Progenitor cell of endocrine pancreas (in vitro differentiated cells): ENCODE measurements at regions not wholly inside any gene's neighbourhood (a gene's known extent, or its start where the extent isn't known, plus 50 kb on each side); places are given as distances from the start of the nearest gene placed in this dataset.

Source experiments
- DNase-seq: peaks from one replicate; pipeline ENCODE4 v3.0.0; 2021; ENCODE audit warnings: low spot score; ENCODE audit not compliant: unreplicated experiment
- H3K27ac Mint-ChIP-seq: 2 replicates; pipeline ENCODE4 v1.8.0; 2021; ENCODE audit warnings: mild to moderate bottlenecking, moderate library complexity, mixed read lengths
- H3K27me3 Mint-ChIP-seq: 2 replicates; pipeline ENCODE4 v1.8.0; 2021; ENCODE audit warnings: mixed read lengths
- H3K36me3 Mint-ChIP-seq: 2 replicates; pipeline ENCODE4 v1.8.0; 2022; ENCODE audit warnings: mixed read lengths; ENCODE audit not compliant: insufficient read depth
- H3K4me1 Mint-ChIP-seq: 2 replicates; pipeline ENCODE4 v1.8.0; 2021; ENCODE audit warnings: low read depth, mixed read lengths
- H3K4me3 Mint-ChIP-seq: 2 replicates; pipeline ENCODE4 v1.8.0; 2021; ENCODE audit warnings: low read depth, mild to moderate bottlenecking, moderate library complexity, mixed read lengths
- H3K9me3 Mint-ChIP-seq: 2 replicates; pipeline ENCODE4 v1.8.0; 2021; ENCODE audit warnings: low read depth, mixed read lengths
- TF ChIP-seq, protein P1 (sequence below): fragments of 200-600 bp; sonication (generic); IDR thresholded peaks from one replicate; pipeline ENCODE4 v1.5.0; 2021; ENCODE audit warnings: antibody characterized with exemption, mild to moderate bottlenecking; ENCODE audit not compliant: unreplicated experiment

DNA sequence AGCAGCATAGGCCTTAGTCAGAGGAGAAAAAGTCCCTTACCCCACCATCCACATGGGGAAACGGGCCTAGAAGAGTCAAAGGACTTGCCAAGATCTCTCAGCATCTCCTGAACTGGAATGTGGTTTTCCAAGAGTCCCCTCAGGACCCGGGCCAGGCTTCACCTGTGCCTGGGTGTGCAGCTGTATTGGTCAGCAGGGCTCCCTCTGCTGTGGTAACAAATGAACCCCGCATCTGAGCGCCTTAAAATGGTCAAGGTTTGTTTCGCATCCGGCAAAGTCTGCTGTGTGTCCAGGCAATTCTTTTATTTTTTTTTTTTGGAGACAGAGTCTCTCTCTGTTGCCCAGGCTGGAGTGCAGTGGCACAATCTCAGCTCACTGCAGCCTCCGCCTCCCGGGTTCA lies 168.0 kb upstream of the IER5L start:
- Mint-ChIP-seq H3K27me3 (no peaks in the 10 kb centered on the region), H3K36me3 (no peaks in the 10 kb centered on the region), H3K9me3 (no peaks in the 10 kb centered on the region), H3K4me1 (peaks cover 5% of the 10 kb centered on the region), H3K27ac (no peak overlapping the region), H3K4me3 (no peak overlapping the region)
- no peak for DNase-seq
- TF ChIP-seq, protein P1, sequence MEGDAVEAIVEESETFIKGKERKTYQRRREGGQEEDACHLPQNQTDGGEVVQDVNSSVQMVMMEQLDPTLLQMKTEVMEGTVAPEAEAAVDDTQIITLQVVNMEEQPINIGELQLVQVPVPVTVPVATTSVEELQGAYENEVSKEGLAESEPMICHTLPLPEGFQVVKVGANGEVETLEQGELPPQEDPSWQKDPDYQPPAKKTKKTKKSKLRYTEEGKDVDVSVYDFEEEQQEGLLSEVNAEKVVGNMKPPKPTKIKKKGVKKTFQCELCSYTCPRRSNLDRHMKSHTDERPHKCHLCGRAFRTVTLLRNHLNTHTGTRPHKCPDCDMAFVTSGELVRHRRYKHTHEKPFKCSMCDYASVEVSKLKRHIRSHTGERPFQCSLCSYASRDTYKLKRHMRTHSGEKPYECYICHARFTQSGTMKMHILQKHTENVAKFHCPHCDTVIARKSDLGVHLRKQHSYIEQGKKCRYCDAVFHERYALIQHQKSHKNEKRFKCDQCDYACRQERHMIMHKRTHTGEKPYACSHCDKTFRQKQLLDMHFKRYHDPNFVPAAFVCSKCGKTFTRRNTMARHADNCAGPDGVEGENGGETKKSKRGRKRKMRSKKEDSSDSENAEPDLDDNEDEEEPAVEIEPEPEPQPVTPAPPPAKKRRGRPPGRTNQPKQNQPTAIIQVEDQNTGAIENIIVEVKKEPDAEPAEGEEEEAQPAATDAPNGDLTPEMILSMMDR, result no peak

DNA sequence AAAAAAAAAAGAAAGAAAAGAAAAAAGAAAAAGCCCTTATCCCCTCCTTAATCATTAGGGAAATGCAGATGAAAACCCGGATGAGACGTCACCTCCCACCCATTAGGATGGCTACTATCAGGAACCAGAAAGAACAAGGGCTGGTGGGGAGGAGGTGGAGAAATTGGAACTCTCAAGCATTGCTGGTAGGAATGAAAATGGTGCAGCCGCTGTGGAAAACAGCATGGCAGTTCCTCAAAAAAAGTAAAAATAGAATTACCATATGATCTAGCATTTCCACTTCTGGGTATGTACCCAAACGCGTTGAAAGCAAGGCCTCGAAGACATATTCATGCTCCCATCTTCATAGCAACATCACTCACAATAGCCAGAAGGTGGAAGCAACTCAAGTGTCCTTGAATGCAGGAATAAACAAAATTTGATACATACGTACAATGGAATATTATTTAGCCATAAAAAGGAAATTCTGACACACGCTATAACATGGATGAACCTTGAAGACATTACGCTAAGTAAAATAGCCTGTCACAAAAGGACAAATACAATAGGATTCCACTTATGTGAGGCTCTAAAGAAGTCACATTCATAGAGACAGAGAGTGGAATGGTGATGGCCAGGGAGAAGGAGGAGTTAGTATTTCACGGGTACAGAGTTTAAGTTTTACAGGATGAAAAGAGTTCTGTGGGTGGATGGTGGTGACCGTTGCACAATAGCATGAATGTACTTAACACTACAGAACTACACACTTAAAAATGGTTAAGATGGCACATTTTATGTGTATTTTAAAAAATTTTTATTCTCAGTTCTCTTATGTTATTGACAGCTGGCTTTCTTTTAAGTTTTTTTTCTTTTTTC lies 166.8 kb upstream of the IER5L start:
- H3K27ac Mint-ChIP-seq, result no peak overlapping the region
- no peaks in the 10 kb centered on the region for H3K36me3 Mint-ChIP-seq
- no peaks in the 10 kb centered on the region for H3K27me3 Mint-ChIP-seq
- no peak for DNase-seq
- H3K4me1 Mint-ChIP-seq, result peaks cover 5% of the 10 kb centered on the region
- TF ChIP-seq, protein P1, result no peak
- no peak overlapping the region for H3K4me3 Mint-ChIP-seq
- H3K9me3 Mint-ChIP-seq, result no peaks in the 10 kb centered on the region

DNA sequence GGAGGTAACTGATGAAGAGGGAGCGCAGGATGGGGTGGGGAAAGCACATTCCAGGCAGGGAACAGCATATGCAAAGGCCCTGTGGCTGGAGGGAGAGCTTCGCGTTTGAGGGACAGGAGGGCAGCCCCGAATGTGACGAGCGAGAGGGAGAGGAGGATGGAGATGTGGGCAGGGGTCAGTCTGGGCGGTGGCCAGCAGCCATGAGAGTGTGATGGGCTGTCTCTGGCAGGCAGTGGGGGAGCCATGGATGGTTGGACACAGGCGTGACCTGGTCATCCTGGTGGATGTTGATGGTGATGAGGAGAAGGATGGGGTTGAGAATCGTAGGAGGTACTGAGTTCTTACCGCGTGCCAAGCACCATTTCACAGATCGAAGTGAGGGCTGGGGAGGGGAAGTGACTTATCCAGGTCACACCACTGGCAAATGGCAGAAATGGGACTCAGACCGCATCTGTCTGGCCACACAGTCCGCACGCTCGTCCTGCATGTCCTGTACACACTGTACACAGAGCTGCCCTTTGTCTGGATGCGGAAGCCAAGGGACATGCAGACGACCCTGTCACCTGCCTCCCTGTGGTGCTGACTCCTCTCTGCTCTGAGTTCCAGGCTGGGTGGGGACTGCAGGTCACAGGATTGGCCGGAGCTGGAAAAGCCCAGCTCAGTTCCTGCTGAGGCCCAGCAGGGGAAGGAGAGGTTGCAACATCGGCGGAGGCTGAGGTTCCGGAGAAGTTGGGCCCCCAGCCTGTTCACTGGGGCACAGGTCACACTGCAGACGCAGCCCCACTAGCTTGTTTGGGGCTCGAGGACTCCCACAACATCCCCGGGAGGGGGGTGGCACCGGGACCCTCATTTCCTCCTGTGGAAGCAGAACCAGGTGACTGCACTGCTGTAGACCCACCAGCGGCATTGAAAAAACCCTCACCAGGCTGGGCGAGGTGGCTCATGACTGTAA lies 165.6 kb upstream of the IER5L start:
- Mint-ChIP-seq H3K27ac (no peak overlapping the region), H3K9me3 (no peaks in the 10 kb centered on the region), H3K4me3 (no peak overlapping the region), H3K36me3 (no peaks in the 10 kb centered on the region), H3K4me1 (peaks cover 3% of the 10 kb centered on the region), H3K27me3 (no peaks in the 10 kb centered on the region)
- DNase-seq, result no peak
- TF ChIP-seq, protein P1, result no peak

DNA sequence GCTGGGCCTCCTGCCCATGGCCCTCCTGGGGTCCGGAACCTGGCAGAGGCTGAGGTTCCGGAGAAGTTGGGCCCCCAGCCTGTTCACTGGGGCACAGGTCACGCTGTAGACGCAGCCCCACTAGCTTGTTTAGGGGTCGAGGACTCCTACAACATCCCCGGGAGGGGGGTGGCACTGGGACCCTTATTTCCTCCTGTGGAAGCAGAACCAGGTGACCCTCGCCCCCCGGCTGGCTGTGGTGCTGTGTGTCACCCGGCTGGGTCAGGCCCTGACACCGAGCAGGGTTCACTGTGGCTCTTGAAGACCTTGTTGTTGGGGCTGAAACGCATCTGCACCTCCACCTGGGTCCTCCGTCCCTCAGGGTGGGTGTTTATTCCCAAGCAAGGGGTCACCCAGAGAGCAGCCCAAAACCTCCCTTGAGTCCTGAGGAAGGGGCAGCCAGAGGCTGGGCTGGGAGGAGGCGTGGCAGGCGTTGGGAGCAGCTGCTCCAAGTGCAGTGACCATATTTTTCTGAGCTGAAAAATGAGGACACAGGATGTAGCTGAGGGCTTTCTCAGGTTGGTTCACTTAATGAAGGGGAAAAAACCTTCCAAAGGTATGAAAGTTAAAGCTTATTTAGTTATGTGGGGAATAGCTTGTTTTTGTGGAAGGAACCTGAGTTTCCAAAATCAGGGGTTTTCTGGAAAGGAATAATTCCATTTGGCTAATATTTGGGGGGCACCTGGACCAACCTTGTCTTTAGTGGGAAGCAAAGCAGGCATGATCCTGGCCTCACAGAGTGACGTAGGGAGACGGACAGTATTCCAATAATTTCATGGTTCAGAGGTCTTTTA lies 164.7 kb upstream of the IER5L start:
- H3K4me1 Mint-ChIP-seq, result peaks cover 2% of the 10 kb centered on the region
- H3K27ac Mint-ChIP-seq, result no peak overlapping the region
- DNase-seq, result no peak
- TF ChIP-seq, protein P1, result no peak
- H3K4me3 Mint-ChIP-seq, result no peak overlapping the region
- peaks cover 2% of the 10 kb centered on the region for H3K27me3 Mint-ChIP-seq
- H3K36me3 Mint-ChIP-seq, result no peaks in the 10 kb centered on the region
- H3K9me3 Mint-ChIP-seq, result no peaks in the 10 kb centered on the region

DNA sequence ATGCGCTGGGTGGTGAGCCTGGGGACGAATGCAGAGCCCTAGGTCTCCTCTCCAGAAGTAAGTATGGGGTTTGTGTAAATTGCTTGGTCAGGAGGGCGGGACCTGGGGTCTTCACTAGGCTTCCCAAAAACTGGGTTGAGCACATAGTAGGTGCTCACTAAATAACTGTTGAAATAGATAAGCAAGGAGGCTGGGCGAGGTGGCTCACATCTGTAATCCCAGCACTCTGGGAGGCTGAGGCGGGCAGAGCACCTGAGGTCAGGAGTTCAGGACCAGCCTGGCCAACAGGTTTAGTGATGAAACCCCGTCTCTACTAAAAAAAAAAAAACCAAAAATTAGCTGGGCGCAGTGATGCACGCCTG lies 163.9 kb upstream of the IER5L start:
- Mint-ChIP-seq H3K4me3 (no peak overlapping the region), H3K36me3 (no peaks in the 10 kb centered on the region), H3K27me3 (peaks cover 4% of the 10 kb centered on the region), H3K27ac (no peak overlapping the region), H3K9me3 (no peaks in the 10 kb centered on the region), H3K4me1 (peaks cover 3% of the 10 kb centered on the region)
- TF ChIP-seq, protein P1, result no peak
- DNase-seq, result no peak
